IPS-NIHi7 (cell line): ENCODE measurements at regions not wholly inside any gene's neighbourhood (a gene's known extent, or its start where the extent isn't known, plus 50 kb on each side); places are given as distances from the start of the nearest gene placed in this dataset.
A peak's percentile ranks its signal among the peaks of the same experiment; 100 is the strongest.

Experiments used
- DNase-seq: peaks from one replicate; pipeline ENCODE4 v3.0.0; 2012; ENCODE audit warnings: mixed read lengths; ENCODE audit errors: extremely low spot score

DNA sequence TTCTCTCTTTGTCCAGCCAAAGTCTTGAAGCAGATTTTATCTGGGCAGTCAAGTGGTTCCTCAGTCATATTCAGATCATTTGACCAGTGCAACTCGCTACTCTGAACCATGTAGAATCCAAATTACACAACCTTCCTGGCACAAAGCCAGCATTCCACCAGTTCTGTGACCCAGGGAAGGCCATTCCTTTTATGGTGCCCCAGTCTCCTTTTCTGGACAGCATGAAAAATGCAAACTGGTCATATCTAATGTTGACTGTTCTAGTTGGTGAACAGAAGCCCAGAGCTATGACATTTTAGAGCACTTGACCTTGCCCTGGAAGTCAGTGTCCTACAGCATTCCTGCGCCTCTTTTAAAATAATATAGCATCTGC is 364.6 kb downstream of the BRINP1 start:
- DNase-seq, result no peak

DNA sequence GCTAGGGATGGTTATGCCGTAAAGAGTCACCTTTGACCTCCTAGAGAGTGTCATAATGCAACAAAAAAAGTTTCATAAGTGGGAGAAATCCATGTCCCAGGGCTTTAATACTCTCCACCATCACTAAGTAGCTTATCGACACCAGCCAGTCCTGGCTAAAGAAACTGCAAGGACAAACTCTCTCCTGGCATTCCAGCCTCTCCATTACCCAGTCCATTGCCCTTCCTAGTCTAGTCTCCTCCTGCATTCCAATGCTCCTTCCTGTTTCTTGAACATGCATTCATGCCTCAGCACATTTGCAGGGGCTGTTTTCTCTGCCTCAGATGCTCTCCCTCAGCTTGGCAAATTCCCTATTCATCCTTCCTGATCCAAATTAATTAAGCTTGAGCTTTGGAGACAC is 364.1 kb downstream of the BRINP1 start:
- DNase-seq, result no peak

DNA sequence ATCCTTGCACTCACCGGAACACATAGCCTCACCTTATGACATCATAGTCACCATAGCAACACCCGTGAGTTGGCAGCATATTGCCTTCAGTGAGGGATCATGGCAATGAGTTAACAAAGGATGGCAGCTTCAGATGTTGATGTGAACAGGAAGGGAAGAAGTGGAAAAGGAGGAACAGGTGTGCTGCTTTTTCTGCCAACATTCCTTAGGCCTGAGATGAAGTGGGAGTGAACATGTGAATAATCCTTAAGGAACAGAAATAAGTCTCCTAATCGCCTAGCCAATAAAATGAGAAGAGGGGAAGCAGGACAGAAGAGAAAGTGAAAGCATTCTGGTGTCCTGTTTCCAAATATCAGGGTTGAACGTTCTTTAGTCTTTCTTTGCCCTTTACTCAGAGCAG is 360.0 kb downstream of the BRINP1 start:
- no peak for DNase-seq

DNA sequence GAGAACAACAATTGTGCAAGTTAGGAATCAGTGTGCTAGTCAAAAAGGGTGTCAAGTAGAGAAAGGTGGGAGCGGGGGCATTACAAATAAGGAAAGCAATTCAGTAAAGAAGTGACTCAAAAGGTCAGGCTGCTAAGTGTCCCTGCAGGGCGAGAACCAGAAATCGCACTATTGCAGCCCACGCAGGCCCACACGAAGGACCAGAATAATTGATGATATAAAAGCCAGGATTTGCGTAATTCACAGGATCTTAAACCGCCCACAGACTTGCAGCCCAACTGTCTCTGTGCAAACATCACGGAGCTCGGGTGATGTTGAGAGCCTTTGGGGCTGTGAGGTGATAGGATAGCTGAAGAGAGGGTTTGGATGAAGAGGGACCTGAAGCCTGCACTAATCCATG is 349.0 kb downstream of the BRINP1 start:
- DNase-seq, result no peak

DNA sequence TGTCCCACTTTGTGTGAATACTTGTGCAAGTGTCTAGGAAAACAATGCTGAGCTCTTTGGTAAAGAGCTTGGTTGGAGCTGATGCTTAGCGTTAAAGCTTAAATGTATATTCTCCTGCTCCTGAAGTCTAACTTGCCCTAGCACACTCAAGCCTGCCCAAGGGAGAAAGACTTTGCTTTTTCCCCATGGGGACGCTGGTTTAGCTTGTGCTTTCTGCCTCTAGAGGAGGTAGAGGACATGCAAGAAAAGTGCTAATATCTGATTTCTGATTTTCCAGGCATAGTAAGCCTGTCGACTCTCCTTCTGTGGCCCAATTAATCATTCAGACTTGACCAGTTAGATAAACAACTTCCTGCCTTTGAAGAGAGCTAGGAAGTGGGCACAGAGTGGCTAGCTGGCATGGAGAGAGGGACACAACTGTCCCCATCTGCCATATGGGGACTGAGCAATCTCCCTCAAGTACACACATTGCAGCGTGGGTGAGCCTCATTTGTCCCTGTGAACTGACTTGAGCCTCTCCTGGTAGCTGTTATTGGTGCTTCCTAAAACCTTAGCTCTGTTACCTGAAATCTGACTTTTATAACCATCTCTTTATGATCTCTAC is 348.4 kb downstream of the BRINP1 start:
- DNase-seq, result peak; percentile 16

DNA sequence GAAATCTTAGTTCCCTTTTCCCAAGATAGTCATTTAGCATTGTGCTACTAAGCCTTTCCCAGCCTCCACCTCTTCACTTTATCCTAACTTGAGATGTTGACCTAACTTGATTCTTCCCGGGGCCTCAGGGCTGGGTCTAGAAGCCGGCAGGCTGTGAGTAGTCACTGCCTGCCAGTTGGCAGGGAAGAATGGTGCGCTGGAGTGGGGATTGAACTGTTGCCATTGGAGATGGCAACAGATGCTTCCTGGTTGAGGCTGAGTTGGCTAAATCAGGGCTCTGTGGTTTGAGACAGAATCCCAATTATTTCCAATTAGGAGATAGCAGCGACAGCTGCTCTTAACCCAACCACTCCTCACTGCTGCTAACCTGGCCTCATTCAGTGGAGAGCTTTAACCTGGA is 343.1 kb downstream of the BRINP1 start:
- DNase-seq, result no peak

DNA sequence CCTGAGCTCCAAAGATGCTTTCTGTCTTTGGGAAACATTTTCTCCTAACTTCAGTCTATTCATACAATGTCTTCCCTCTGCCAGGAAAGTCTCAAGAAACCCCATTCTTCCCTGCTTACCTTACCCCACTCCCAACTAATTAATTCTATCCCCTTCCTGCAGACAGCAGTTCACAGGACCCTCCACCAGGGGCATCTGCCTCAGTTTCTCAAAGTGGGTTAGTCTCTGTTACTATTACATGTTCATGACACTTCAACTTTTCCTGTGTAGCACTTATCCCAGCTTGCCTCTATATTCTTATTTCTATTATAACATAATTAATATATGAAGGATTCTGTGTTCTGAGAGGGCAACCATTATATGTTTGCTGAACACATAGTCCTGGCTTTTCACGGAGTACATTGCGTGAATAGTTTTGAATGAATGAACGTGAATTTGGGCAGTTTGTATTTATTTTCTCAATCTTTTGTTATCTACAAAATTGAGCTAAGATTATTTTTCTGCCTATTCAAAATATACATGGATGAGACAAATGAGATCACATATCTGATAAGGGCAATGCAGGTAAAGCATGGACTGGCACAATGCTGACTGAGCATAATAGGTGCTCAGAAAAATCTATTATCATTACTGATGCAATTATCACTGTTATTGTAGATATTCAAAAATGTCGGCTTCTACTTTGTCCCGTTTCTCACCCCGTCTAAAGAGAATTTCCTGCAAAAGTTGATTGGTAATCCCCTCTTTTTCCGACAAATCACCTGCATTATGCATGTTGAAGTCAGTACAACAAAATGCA is 341.1 kb downstream of the BRINP1 start:
- no peak for DNase-seq

DNA sequence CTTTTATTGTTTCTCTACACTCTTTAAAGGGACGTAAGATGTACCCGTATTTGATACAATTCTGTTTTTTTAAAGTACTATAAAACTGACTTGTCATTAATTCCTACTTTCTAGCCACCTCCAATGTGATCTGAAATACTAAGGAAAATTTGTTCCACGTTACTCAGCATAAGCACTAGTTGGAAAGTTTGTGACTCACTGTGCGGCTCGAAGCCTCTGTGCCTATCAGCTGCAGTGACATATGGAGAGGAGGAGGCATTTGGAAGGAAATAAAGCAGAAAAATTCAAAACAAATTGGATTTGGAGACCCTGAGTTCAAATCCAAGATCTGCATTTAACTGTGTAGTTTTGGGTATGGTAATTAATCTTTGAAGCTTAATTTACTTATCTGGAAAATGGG is 339.3 kb downstream of the BRINP1 start:
- DNase-seq, result no peak

DNA sequence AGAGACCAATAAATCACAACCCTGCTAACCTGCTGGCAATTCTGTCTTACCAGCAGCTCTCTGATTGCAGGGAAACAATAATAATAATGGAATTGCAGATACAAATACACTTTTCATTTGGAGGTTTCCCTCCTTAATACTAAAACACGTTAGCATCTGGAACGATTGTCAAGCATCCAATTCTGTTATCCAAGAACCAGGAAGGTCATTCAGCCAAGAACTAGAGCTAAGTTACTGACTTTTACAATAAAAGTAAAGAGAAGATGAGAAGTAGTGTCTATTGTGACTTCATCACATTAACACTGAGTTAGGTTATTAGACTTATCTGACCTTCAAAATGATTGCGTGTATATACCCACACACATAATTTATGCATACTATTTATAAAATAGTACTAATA is 335.6 kb downstream of the BRINP1 start:
- no peak for DNase-seq

DNA sequence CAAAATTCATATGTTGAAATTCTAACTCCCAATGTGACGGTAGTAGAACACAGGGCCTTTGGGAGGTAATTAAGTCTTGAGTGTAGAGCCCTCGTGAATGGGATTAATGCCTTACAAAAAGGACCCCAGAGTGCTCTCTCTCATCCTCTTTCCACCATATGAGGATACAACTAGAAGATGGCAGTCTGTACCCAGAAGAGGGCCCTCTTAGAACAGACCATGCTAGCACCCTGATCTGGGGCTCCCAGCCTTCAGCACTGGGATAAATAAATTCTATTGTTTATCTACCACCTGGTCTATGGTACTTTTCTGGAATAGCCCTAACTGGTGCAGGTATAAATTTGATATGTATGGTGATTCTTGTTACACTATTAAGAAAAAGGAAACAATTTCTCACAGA is 332.3 kb downstream of the BRINP1 start:
- DNase-seq, result no peak

DNA sequence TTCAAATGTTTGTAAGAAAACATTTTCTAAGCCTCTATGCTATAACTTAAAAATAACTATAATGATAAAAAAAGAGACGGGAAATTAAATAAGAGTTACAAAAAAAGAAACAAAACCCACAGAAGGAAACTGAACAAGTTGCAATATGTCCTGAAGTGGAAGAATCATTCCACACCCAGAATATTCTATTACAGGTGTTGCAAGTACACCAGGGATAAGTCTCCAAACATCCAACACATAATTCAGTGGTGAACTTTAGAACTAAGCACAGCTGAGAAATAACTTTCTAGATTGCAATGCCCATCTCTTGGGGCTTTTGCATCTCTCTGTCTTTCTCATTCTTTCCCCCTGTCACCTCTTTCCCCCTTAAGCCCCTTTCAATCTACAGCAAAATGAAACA is 325.2 kb downstream of the BRINP1 start:
- no peak for DNase-seq

DNA sequence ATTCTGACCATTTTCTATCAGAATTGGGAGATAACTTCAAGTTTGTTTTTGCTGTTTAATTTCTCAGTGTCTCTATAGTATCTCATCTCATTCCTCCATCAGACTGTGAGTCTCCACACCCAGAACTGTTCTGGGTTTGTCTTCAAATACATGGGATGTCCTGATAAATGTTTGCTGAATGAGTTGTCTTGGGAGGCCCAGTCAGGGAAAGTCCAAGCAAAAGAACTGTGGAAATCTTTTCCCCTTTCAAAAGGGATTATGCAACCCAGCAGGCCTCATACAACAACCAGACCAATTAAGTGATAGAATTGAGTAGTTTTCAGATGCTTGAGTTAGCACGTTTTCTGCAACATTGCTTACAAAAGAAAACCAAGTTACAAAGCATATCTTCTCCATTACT is 324.4 kb downstream of the BRINP1 start:
- DNase-seq, result no peak

DNA sequence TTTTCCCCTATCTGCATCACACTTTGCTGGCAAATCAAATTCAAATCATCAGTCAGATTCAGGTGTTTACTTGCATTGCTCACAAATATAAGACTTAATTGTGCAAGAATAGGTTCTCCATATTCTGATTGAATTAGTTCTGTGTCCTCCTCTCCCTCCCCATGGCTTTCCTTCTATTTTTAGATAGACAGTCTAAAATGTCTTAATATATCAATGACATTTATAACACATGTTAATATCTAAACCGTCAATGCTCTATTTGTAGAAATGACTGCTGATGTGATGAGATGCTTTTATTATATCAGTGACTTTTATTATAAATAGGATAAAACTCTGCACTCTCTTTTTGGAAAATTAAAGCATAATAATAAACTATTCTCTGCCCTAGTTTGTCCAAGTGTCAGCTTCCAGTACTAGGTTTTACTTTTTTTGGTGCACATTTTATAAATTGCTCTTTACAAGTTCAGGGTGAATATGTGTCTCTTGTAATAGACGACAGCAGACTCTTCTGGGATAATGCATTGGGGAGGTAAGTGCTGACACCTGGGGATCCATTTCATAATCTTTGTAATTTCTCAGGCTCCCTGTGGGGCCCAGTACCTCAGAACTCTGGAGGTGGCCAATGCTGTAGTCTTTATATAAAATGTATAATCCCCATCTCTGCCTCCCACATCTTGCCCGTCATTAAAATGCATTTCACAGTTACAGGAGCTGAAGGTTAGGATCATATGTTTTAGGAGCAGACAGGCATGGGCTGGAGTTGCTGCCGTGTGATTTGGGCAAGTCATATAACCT is 321.5 kb downstream of the BRINP1 start:
- no peak for DNase-seq

DNA sequence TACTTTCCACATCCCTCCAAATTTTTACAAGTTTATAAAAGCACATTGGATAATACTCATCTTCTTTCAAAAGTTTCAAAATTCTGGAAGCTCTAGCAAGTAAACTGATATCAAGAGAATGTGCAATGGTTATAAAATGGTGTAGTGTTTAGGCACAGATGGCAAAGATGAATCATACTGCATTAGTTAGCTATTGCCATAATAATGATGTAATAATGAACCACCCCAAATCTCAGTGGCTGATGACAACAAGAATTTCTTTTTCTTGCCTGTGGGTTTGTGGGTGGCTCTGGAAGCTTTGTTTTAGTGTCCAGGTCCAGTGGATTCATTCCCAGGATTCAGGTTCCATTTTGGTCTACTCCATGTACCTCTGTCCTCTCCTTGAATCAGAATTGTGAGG is 319.0 kb downstream of the BRINP1 start:
- no peak for DNase-seq

DNA sequence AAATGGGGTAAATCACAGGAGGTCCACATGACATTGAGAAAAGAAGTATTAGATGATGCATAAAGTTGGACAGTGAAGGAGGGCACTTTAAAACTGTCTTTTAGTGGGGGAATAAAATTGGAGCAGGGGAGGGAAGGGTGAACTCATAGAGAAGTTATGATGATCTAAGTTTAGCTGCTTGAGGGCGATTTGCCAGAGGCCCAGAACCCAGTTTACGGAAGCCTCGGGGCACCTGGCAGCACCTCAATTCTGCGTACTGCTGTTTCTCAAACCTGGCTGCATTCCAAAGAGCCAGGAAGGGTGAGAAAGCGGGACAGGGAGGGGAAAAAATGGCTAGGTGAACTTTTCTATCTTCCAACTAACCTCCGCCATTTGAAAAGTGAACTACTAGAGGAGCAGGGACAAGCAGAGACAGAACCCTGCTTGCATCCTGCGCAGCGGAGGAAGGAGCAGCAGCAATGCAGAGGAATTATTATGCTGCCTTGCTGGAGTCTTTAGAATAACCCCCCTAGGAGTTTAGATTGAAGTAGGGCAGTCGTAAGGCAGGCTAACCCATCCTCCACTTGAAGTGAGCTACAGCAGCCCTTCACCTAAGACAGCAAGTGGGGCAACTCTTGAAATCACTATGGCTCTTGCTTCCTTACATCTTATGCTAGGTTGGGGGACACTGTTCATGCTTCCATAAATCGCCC is 316.8 kb downstream of the BRINP1 start:
- DNase-seq, result peak; percentile 12

DNA sequence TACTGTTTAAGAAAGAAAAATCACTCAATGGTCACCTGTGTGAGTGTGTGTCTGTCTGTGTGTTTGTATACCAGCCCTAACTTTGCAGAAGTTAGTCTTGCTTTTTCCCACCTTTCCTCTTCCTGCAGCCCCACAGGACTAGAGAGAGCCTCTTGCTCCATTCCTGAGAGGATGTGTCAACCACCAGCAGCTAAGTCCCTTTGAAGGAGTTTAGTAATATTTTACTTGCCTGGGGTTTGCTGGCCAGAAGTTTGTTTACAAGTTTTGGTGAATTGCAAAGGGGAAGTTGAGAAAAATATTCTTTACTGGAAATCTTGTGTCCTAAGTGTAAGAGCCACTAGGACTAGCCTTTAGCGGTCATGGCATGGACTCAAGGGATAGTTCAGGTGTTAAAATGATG is 316.2 kb downstream of the BRINP1 start:
- DNase-seq, result no peak

DNA sequence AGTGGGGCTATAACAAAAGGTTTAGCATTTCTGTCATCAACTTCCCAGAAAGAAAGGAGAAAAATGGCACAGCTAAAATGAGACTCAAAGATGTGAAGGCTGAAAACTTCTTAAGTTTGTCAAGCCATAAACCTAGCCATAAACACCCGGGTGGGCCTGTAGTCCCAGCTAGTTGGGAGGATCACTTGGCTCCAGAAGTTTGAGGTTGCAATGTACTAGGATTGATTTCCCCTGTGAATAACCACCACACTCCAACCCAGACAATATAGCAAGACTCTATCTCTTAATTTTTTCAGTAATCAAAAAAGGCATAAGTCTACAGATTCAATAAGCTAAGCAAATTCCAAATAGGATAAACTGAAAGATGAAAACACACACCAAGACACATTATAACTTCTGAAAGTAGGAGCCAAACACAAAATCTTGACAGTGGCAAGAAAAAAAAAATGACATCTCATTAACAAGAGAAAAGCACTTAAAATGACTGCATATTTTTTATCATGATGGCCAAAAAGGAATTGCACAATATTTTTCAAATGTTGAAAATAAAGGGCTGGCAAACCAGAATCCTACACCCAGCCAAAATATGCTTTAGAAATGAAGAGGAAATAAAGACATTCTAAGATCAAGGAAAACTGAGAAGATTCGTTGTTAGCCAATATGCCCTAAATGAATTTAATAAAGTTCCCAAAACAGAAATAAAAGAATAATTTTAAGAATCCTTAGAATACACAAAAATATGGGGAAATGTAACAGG is 308.4 kb downstream of the BRINP1 start:
- no peak for DNase-seq

DNA sequence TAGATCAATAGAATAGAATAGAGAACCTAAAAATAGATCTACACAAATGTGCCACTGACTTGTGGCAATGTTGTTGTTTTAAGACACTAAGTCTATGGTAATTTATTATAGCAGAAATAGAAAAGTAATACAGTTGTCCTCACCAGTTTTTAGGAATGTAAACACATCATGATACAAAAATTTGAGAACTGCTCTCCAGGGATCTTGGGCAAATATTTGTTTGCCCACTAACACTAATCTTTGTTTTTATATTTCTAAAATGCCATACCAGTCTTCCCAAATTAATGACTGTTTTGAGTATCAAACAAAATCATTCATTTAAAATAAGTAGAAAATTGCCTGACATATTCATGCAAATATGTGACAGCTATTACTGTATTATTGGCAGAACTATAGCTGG is 297.6 kb downstream of the BRINP1 start:
- no peak for DNase-seq

DNA sequence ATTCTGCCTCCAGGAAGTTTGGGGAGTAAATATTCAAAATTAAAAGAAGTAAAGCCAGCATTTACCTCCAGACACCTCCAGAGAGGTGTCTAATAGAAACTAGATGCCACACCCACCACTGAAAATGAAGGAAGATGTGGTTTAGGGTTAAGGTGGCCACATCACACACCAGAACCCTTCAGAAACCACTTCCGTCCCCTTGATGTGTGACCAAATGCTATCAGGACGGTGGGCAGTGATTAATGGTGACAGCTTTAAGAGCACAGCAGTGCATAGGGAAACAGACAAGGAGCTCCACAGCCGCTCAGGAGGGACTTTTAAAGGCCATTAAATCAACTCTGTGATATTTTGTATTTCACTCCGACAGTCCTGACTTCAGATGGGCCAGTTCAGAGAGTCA is 295.2 kb downstream of the BRINP1 start:
- DNase-seq, result no peak

DNA sequence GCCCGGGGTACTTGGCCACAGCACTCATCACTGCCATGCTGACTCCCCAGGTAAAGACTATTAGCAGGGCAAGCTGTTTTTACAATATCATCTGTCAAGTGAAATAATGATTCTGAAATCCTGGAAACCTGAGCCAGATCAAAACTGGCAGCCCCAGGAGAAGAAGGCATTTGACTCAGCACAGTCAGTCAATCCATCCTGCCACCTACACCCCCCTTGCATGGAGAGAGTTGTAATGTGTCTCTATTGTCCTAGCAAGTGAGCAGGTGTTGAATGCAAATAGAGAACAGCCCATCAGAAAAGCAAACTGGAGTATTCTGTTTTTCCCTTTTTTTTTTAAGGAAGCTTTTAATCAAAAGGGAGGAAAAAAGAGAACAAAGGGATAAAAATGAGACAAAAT is 291.2 kb downstream of the BRINP1 start:
- peak; percentile 15 for DNase-seq

DNA sequence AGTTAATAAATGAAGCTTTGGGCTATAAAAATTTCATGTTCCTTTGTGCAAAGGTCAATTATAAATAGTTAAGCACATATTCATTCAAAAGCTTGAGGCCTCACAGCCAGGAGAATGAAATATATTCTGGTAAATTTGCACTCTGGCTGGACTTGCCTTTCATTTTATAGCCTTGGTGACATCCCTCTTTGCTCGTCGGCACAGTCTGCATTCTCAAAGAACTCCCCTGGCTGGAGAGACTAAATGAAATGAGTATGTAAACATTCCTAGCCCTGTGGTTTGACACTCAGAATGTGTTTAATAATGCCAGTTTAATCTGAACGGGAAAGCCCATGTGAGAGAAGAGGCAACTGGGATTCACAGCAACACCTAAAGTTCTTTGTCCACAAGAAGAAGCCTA is 285.6 kb downstream of the BRINP1 start:
- DNase-seq, result no peak

DNA sequence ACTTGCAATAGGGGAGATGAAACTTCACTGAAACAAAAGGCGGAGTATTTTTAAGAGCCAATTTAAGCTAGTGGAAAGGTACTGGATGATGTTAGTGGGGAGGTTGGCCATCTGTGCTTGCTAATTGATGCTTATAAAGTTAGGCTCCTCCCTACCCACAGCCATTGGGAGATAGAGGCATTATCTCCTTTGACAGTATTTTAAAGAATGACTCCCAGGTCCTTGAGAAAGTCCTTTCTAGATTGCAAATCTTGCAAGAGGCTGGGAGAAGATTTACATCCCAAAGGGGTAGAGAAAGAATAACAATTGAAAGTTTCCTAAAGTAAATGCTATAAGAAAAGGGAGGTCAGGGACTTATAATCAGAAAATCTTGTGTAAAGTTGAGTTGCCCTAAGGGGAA is 282.6 kb downstream of the BRINP1 start:
- peak; percentile 14 for DNase-seq
